CD8-positive, alpha-beta memory T cell (primary cell): ENCODE measurements at regions not wholly inside any gene's neighbourhood (a gene's known extent, or its start where the extent isn't known, plus 50 kb on each side); places are given as distances from the start of the nearest gene placed in this dataset.

Experiments
- CTCF ChIA-PET: fragments of 350-600 bp; sonication (Branson Sonifier 250); formaldehyde crosslinking; loops from one replicate; lab custom pipeline; 2021; ENCODE audit warnings: antibody characterized with exemption; lab: Charles Lee
- POLR2A ChIA-PET: fragments of 350-600 bp; sonication (Branson Sonifier 250); formaldehyde crosslinking; loops from one replicate; lab custom pipeline; 2021; ENCODE audit warnings: antibody characterized with exemption; lab: Charles Lee
- DNase-seq, 5 donors: peaks; one replicate each; pipeline versions ENCODE4 v3.0.0 to v3.0.0-alpha.2; 2020 to 2022; ENCODE audit warnings: mixed read lengths in 1 of 5
- H3K27ac ChIP-seq: one replicate; pipeline ENCODE4 v1.7.0; 2013; ENCODE audit warnings: low read depth, mild to moderate bottlenecking, low read length, moderate library complexity
- H3K27me3 ChIP-seq: 2 replicates; pipeline ENCODE4 v1.7.0; 2013; ENCODE audit warnings: low read length, mild to moderate bottlenecking; ENCODE audit not compliant: insufficient read depth, poor library complexity, severe bottlenecking
- H3K36me3 ChIP-seq: 2 replicates; pipeline ENCODE4 v1.7.0; 2013; ENCODE audit warnings: mild to moderate bottlenecking, low read length, moderate library complexity; ENCODE audit not compliant: insufficient read depth
- H3K4me1 ChIP-seq: 2 replicates; pipeline ENCODE4 v1.7.0; 2013; ENCODE audit warnings: mild to moderate bottlenecking, low read length, moderate library complexity; ENCODE audit not compliant: insufficient read depth
- H3K4me3 ChIP-seq: 2 replicates; pipeline ENCODE4 v1.7.0; 2013; ENCODE audit warnings: mild to moderate bottlenecking, low read length
- H3K9me3 ChIP-seq: 2 replicates; pipeline ENCODE4 v1.7.0; 2013; ENCODE audit warnings: mild to moderate bottlenecking, low read length
- H3K27ac Mint-ChIP-seq, 8 donors: one replicate each; pipeline ENCODE4 v1.8.0; 2020 to 2021; ENCODE audit warnings: mixed read lengths in 8 of 8, mild to moderate bottlenecking in 6 of 8, inconsistent platforms in 3 of 8, moderate library complexity in 3 of 8
- H3K27me3 Mint-ChIP-seq, 2 donors: one replicate each; pipeline ENCODE4 v1.8.0; 2020 to 2021; ENCODE audit warnings: mixed read lengths in 2 of 2, mild to moderate bottlenecking in 1 of 2, moderate library complexity in 1 of 2
- H3K36me3 Mint-ChIP-seq, 3 donors: one replicate each; pipeline ENCODE4 v1.8.0; 2020 to 2021; ENCODE audit warnings: mixed read lengths in 3 of 3, inconsistent platforms in 1 of 3, mild to moderate bottlenecking in 1 of 3
- H3K4me1 Mint-ChIP-seq, 3 donors: one replicate each; pipeline ENCODE4 v1.8.0; 2020 to 2021; ENCODE audit warnings: mixed read lengths in 3 of 3, inconsistent platforms in 1 of 3, mild to moderate bottlenecking in 1 of 3
- H3K4me3 Mint-ChIP-seq, 7 donors: one replicate each; pipeline ENCODE4 v1.8.0; 2020 to 2021; ENCODE audit warnings: mixed read lengths in 7 of 7, mild to moderate bottlenecking in 6 of 7, moderate library complexity in 4 of 7, inconsistent platforms in 2 of 7
- H3K9me3 Mint-ChIP-seq, 5 donors: one replicate each; pipeline ENCODE4 v1.8.0; 2020 to 2022; ENCODE audit warnings: mixed read lengths in 5 of 5, mild to moderate bottlenecking in 3 of 5, moderate library complexity in 2 of 5, inconsistent platforms in 1 of 5

DNA sequence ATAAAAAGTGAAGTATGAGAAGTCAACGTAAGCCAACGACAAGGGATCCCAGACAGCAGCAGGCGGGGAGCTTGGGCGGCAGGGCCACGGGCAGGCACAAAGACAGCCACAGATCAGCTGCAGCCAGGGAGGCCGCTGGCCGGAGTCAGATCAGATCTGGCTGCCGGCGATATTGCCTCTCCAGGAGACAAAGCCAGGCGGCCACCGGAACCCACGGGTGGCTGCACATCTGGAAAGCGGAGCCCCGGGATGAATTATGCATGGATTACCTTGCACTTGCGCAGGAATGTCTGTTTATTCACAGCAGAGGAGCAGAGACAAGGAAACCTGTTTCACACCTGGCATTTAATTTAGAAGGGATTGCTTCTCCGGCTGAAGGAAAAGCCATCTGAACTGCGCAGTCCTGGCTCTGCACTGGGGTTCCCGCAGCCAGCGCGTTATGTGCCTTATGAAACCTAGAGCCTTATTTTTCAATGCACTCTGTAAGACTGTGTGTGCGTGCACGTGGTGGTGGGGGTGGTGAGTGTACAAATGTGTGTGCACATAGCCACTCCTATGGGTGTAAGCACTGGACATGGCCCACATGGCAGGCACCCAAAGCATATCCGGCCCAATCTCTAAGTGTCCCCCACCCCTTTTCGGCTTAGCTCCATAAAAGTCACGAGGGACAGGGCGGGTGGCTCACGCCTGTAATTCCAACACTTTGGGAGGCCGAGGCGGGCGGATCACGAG, 427.8 kb upstream of the MCTP2 start:
- no peaks in the 10 kb centered on the region for H3K9me3 ChIP-seq
- no peaks in the 10 kb centered on the region for H3K36me3 ChIP-seq
- no peaks in the 10 kb centered on the region for H3K9me3 Mint-ChIP-seq
- H3K27ac ChIP-seq, result no peak overlapping the region
- H3K4me3 Mint-ChIP-seq, result no peak overlapping the region
- ChIA-PET POLR2A (no interaction called here), CTCF (no interaction called here)
- H3K4me1 ChIP-seq, result no peaks in the 10 kb centered on the region
- no peak overlapping the region for H3K4me3 ChIP-seq
- no peaks in the 10 kb centered on the region for H3K27me3 ChIP-seq
- DNase-seq, result no peak
- H3K27me3 Mint-ChIP-seq, result peaks cover 9% of the 10 kb centered on the region in 2 donors
- no peaks in the 10 kb centered on the region for H3K4me1 Mint-ChIP-seq
- no peak overlapping the region for H3K27ac Mint-ChIP-seq
- H3K36me3 Mint-ChIP-seq, result no peaks in the 10 kb centered on the region

DNA sequence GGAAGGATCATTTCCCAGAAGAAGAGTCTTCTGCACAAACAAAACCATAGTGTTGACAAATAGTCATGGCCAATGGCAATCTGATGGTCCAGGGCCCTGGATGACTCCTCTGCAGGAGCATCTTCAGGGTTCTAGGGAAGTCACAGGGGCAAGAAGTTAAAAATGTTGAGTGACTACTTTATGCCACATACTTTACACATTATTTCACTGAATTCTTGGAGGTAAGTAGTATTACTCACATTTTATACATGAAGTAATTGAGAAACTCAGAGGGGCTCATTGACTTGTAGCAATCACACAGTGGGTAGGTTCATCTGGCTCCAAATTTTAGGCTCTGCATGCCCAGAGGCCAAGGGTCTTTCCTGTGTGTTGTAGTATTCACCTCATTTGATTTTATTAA, 430.2 kb upstream of the MCTP2 start:
- Mint-ChIP-seq H3K36me3 (peaks cover 0 to under 1% (median 0%) of the 10 kb centered on the region in 3 donors), H3K27me3 (peaks cover 9% of the 10 kb centered on the region in 2 donors), H3K9me3 (peaks cover 0 to 2% (median 0%) of the 10 kb centered on the region in 5 donors), H3K4me3 (no peak overlapping the region), H3K27ac (no peak overlapping the region), H3K4me1 (no peaks in the 10 kb centered on the region)
- Histone ChIP-seq H3K4me3 (no peak overlapping the region), H3K27me3 (no peaks in the 10 kb centered on the region), H3K4me1 (no peaks in the 10 kb centered on the region), H3K9me3 (no peaks in the 10 kb centered on the region), H3K36me3 (no peaks in the 10 kb centered on the region), H3K27ac (no peak overlapping the region)
- ChIA-PET CTCF (no interaction called here), POLR2A (no interaction called here)
- DNase-seq, result no peak

DNA sequence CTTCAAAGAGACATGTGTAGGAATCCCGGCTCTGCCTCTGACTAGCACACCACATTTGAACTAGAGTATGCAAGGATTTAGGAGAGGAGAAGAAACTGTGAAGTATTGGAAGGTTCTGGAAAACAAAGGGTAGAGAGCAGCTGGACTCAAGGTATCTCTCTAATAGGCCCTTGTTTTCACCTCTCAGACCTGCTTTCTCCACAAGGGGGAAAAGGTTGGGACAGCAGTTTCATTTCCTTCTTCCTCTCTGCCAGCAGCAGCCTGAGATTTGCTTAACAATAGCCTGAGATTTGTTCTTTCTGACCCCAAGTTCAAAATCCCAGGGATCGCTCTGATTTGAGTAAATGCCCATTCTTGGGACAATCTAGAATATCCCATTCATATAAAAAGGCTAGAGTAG, 430.6 kb upstream of the MCTP2 start:
- H3K36me3 Mint-ChIP-seq, result peaks cover 0 to 3% (median 0%) of the 10 kb centered on the region in 3 donors
- peaks cover 7 to 9% of the 10 kb centered on the region in 2 donors for H3K27me3 Mint-ChIP-seq
- Histone ChIP-seq H3K27me3 (no peaks in the 10 kb centered on the region), H3K4me3 (no peak overlapping the region), H3K4me1 (no peaks in the 10 kb centered on the region), H3K27ac (no peak overlapping the region), H3K9me3 (no peaks in the 10 kb centered on the region), H3K36me3 (no peaks in the 10 kb centered on the region)
- no peaks in the 10 kb centered on the region for H3K4me1 Mint-ChIP-seq
- DNase-seq, result no peak
- peaks cover 0 to 3% (median 0%) of the 10 kb centered on the region in 5 donors for H3K9me3 Mint-ChIP-seq
- no peak overlapping the region for H3K4me3 Mint-ChIP-seq
- ChIA-PET POLR2A (no interaction called here), CTCF (no interaction called here)
- no peak overlapping the region for H3K27ac Mint-ChIP-seq

DNA sequence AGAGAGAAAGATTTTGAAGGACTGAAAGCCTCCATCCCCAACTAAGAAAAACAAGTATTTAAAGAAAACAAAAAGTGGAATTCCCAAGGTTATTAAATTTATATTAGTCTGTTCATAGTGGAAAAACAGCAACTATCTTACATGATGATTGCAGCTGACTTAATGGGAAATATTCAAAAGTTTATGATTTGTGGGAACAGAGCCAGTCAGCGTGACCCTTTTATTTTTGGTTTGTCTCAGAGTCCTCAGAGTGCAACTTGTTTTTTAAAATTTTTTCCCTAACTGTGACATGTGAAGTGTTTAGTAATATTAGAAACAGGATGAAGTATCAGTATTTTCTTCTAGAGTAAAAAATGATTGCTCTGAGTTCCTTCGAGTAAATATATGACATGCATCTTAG, 441.9 kb upstream of the MCTP2 start:
- POLR2A ChIA-PET, result no interaction called here
- Mint-ChIP-seq H3K4me1 (no peaks in the 10 kb centered on the region), H3K27me3 (peaks cover 6 to 20% of the 10 kb centered on the region in 2 donors), H3K36me3 (no peaks in the 10 kb centered on the region), H3K4me3 (no peak overlapping the region), H3K27ac (no peak overlapping the region), H3K9me3 (peaks cover 0 to 3% (median 0%) of the 10 kb centered on the region in 5 donors)
- Histone ChIP-seq H3K36me3 (no peaks in the 10 kb centered on the region), H3K4me1 (no peaks in the 10 kb centered on the region), H3K4me3 (no peak overlapping the region), H3K9me3 (no peaks in the 10 kb centered on the region), H3K27ac (no peak overlapping the region), H3K27me3 (no peaks in the 10 kb centered on the region)
- DNase-seq, result no peak
- CTCF ChIA-PET, result no interaction called here

DNA sequence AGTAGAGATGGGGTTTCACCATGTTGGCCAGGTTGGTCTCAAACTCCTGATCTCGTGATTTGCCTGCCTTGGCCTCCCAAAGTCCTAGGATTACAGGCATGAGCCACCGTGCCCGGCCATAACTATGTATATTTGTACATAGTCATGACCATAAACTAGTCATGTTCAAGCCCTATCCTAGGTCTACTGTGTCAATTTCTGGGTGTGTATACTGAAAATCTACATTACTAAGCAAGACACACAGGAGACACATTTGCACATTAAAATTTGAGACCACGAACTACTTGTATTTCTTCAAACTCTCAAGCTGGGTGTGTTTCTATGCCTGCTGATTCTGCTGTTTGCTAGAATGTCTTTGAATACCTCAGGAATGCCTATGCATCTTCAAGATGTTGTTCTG, 451.3 kb upstream of the MCTP2 start:
- no peaks in the 10 kb centered on the region for H3K4me1 ChIP-seq
- Mint-ChIP-seq H3K36me3 (no peaks in the 10 kb centered on the region), H3K4me3 (no peak overlapping the region), H3K27me3 (peaks cover 0 to 2% of the 10 kb centered on the region in 2 donors), H3K27ac (no peak overlapping the region), H3K4me1 (no peaks in the 10 kb centered on the region), H3K9me3 (peaks cover 0 to 2% (median 0%) of the 10 kb centered on the region in 5 donors)
- POLR2A ChIA-PET, result no interaction called here
- CTCF ChIA-PET, result no interaction called here
- no peak overlapping the region for H3K4me3 ChIP-seq
- H3K27me3 ChIP-seq, result no peaks in the 10 kb centered on the region
- no peak for DNase-seq
- H3K36me3 ChIP-seq, result no peaks in the 10 kb centered on the region
- H3K27ac ChIP-seq, result no peak overlapping the region
- no peaks in the 10 kb centered on the region for H3K9me3 ChIP-seq

DNA sequence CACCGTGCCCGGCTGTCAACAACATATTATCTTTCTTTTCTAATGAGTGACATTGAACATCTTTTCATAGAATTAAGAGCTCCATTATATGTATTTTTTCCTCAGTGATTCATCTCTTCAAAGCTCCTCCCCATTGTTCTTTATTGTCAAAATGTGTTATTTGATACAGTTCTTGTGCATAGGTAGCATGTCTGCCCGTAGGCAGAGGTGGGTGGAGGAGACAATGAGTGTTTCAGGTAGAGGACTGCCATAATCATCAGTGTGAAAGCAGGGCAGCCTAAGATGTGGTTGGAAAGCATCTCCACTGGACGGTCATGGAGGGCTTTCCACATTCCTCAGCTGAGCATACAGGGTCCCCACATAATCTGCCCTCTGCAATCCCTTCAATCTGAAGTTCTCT, 452.0 kb upstream of the MCTP2 start:
- H3K4me1 Mint-ChIP-seq, result no peaks in the 10 kb centered on the region
- no peaks in the 10 kb centered on the region for H3K36me3 Mint-ChIP-seq
- Histone ChIP-seq H3K4me1 (no peaks in the 10 kb centered on the region), H3K4me3 (no peak overlapping the region), H3K27ac (no peak overlapping the region), H3K27me3 (no peaks in the 10 kb centered on the region), H3K36me3 (no peaks in the 10 kb centered on the region), H3K9me3 (no peaks in the 10 kb centered on the region)
- peaks cover 2% of the 10 kb centered on the region in 2 donors for H3K27me3 Mint-ChIP-seq
- no peak for DNase-seq
- H3K9me3 Mint-ChIP-seq, result peaks cover 0 to 2% (median 0%) of the 10 kb centered on the region in 5 donors
- no peak overlapping the region for H3K27ac Mint-ChIP-seq
- H3K4me3 Mint-ChIP-seq, result no peak overlapping the region
- ChIA-PET CTCF (no interaction called here), POLR2A (no interaction called here)

DNA sequence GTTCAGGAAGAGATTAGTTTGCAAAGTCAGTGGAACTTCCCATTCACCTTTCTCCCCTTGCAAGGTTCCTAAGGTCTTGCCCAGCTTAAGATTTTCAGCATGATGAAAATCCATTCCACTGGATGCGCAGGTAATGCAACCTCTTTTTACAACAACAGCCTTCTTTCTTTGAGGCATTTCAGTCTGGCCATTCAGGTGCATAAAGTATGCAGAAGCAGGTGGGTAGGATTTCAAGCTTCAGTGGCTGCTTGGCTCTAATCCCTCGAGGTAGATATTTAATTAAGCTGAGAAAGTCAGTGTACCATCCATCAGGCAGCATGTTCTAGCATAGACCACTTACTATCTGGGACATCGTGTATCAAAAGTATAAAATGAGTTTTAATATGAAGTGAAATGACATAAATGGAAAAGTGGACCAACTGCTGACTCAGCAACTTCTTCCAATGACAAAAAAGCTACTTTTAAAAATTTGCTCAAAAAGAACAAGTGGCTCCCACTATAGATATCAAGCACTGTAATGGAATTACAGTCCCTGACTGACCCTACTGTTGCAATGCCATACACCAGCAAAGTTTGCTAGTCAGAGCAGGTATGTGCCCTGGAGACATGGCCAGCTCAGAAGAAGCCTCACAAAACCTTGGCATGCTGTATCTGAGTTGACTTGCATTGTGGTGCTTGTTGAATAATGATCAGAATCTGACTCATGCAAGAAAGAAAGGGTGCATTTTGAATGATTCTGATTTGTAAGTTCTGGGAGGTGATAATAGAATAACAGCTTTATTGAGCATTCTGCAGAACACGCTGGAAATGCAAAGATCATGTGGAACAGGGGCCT, 459.9 kb upstream of the MCTP2 start:
- DNase-seq, result no peak
- H3K27me3 ChIP-seq, result no peaks in the 10 kb centered on the region
- H3K4me1 ChIP-seq, result no peaks in the 10 kb centered on the region
- H3K9me3 Mint-ChIP-seq, result peaks cover 0 to 4% (median 0%) of the 10 kb centered on the region in 5 donors
- no peaks in the 10 kb centered on the region for H3K4me1 Mint-ChIP-seq
- H3K27me3 Mint-ChIP-seq, result peaks cover 4 to 21% of the 10 kb centered on the region in 2 donors
- H3K9me3 ChIP-seq, result no peaks in the 10 kb centered on the region
- no peak overlapping the region for H3K27ac ChIP-seq
- no peaks in the 10 kb centered on the region for H3K36me3 ChIP-seq
- H3K4me3 Mint-ChIP-seq, result no peak overlapping the region
- H3K4me3 ChIP-seq, result no peak overlapping the region
- no peak overlapping the region for H3K27ac Mint-ChIP-seq
- peaks cover 0 to 11% (median 0%) of the 10 kb centered on the region in 3 donors for H3K36me3 Mint-ChIP-seq
- POLR2A ChIA-PET, result no interaction called here
- CTCF ChIA-PET, result no interaction called here

DNA sequence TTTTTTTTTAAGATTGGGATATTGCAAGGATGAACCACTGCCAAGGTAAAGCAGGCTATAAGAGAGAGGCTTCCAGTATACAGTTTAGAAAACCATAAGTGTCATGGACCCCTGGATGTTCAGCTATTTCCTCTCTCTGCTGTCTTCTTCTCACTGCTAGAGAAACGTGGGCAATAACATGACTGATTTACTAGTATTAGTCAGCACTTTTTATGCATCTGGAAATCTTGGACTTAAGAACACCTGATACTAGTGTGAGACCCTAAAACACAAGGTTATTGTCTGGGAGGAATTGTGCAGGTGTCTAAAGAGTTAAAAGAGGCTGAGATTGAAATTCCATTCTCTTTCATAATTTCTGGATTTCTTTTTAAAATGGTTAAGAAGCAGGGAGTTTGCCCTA, 460.6 kb upstream of the MCTP2 start:
- Histone ChIP-seq H3K4me1 (no peaks in the 10 kb centered on the region), H3K27me3 (no peaks in the 10 kb centered on the region), H3K4me3 (no peak overlapping the region), H3K36me3 (no peaks in the 10 kb centered on the region), H3K9me3 (no peaks in the 10 kb centered on the region), H3K27ac (no peak overlapping the region)
- H3K4me1 Mint-ChIP-seq, result no peaks in the 10 kb centered on the region
- H3K9me3 Mint-ChIP-seq, result peaks cover 0 to 4% (median 0%) of the 10 kb centered on the region in 5 donors
- CTCF ChIA-PET, result no interaction called here
- no peak for DNase-seq
- no peak overlapping the region for H3K27ac Mint-ChIP-seq
- H3K27me3 Mint-ChIP-seq, result peaks cover 4 to 21% of the 10 kb centered on the region in 2 donors
- no peak overlapping the region for H3K4me3 Mint-ChIP-seq
- peaks cover 0 to 11% (median 0%) of the 10 kb centered on the region in 3 donors for H3K36me3 Mint-ChIP-seq
- POLR2A ChIA-PET, result no interaction called here
